ENCODE measurements at regions not wholly inside any gene's neighbourhood (a gene's known extent, or its start where the extent isn't known, plus 50 kb on each side); places are given as distances from the start of the nearest gene placed in this dataset.

DNA sequence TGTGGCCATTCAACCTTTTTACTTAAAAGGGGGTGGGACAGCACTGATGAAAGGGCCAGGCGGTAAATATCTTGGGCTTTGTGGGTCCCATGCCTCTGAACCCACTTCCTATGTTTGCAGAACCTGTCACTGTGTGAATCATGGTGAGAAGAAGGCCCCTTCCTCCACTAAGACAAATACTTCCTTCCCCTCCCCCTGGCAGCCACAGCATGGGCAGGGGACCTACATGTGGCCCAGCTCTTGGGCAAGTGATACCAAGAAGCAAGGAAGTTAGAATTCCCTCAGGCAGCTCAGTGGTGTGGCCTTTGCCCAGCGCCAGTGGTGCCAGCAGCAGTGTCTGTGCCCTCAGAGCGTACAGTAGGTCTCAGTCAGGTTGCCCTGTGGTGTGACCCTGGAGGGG lies 168.6 kb downstream of the TRIM33 start:
- peak; percentile 55 for DNase-seq

GRCh38 chr1:114341856-114342255 lies 169.1 kb downstream of the TRIM33 start:
- no peak for DNase-seq

DNA sequence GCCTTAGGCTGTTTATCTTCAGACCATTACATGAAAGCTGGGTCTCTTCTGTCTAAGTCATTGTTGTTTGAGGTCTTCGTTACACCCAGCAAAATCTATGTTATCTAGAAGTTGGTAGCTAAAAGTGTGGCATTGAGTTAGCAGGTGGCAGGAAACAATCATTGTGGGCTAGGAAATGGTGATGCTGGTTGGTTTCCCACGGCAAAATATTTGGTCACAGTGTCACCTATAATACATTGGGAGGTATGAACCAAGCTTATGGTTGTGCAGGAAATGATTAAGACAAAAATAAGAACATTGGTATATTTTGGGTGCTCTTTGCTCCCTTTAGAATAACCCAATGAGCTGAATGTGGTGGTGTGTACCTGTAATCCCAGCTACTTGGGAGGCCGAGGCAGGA lies 169.7 kb downstream of the TRIM33 start:
- DNase-seq: peak; percentile 45

DNA sequence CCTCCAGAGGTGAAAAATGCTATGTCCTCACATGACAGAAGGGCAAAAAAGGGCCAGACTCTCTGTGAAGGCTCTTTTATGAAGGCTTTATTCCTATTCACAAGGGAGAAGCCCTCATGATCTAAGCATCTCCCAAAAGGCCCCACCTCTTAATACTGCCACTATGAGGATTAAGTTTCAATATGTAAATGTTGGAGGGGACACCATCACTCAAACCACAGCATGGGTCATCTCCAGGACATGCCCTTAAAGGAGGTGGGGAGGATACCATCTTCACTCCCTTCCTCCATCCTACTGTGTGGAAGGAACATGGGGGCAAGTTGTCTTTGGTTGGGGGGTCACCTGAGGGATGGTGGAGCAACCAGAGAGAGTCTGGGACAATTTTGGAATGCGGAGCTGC lies 170.1 kb downstream of the TRIM33 start:
- DNase-seq: no peak

GRCh38 chr1:114339379-114339778 lies 171.6 kb downstream of the TRIM33 start:
- DNase-seq: no peak

DNA sequence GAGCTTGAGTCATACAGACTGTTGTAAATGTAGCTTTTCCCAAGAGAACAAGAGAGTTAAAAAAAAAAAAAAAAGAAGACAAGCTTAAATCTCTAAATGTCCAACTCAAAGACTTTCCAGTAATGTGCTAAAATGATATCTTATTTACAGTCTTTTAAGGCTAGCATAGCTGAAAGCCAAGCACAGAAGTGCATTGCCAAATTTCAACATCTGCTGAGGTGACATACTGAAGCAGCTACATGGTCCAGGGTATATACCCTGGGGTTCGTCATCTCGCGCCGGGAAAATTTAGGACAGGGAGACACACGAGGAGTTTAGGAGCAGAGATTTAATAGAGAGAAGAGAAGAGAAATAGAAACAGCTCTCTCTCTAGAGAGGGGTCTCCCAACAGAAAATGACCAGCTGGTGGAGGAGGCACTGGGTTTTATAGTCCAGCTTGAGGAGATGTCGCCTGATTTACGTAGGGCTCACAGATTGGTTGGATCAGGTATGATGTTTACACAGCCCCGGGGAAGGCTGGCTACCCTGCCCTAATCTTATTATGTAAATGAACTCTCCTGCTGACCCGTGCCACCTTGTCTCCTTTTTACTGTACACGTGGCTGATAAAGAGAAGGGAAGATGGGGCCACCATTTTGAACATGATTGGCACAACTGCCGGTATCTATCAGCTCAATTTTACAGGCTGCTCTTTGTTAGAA lies 172.7 kb downstream of the TRIM33 start:
- no peak for DNase-seq

DNA sequence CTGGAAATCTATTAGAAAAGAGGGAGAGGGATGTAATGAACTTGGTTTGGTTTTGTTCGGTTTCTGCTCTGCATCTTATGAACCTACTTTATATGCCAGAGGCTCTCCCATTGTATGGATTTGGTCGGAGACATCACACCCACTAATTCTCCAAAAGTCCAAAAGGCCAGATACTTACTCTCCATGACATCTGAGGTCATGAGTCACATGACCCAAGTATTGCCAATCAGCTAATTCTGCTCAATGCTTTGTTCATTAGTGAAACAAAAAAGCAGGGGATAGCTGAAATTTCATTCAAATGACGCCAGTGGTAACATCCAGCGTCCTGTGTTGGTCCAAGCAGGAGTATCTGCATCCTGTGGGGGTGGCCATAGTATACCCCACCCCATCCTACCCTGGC lies 173.6 kb downstream of the TRIM33 start:
- DNase-seq: no peak

- no peak for DNase-seq
These were observed 174.6 kb downstream of the TRIM33 start for GRCh38 chr1:114336360-114336759.

GRCh38 chr1:114335273-114335672 lies 175.7 kb downstream of the TRIM33 start:
- no peak for DNase-seq

GRCh38 chr1:114334297-114334696 lies 176.7 kb downstream of the TRIM33 start:
- DNase-seq: no peak

- DNase-seq: no peak
These were observed 177.3 kb downstream of the TRIM33 start for GRCh38 chr1:114333690-114334089.

DNA sequence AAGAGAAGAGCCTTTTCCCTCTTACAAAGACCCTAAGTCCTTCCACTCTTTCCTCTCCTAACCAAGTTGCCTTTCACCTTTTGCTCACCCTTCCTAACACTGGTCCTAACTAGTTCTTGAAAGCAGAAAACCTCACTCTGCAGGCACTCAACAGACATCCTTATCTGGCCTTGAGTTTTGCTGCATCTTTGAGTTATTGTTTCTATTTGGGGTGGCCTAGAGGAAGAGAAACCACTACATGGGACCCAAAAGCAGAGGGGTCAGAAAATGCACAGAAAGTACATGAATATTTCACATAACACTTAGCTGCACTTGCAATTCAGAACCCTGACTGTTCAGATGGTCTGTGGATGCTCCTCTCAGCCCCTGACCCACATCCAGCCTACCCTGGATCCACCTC lies 178.3 kb upstream of the SYT6 start:
- no peak for DNase-seq

- DNase-seq: no peak
These were observed 176.8 kb upstream of the SYT6 start for GRCh38 chr1:114330451-114330983.

GRCh38 chr1:114328361-114328904 lies 174.8 kb upstream of the SYT6 start:
- no peak for DNase-seq

DNA sequence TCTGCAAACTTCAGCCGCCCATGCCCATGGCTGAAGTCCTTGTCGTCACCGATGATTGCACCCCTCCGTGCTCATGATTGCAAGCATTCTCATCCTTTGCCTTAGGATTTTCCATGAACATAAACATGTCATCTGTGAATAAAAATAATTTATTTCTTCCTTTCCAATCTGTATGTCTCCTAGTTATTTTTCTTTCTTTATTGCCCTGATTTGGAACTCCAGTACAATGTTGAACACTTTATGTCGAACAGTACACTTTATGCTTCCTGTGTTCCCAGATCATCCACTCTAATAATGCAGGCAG lies 170.9 kb upstream of the SYT6 start:
- no peak for DNase-seq

DNA sequence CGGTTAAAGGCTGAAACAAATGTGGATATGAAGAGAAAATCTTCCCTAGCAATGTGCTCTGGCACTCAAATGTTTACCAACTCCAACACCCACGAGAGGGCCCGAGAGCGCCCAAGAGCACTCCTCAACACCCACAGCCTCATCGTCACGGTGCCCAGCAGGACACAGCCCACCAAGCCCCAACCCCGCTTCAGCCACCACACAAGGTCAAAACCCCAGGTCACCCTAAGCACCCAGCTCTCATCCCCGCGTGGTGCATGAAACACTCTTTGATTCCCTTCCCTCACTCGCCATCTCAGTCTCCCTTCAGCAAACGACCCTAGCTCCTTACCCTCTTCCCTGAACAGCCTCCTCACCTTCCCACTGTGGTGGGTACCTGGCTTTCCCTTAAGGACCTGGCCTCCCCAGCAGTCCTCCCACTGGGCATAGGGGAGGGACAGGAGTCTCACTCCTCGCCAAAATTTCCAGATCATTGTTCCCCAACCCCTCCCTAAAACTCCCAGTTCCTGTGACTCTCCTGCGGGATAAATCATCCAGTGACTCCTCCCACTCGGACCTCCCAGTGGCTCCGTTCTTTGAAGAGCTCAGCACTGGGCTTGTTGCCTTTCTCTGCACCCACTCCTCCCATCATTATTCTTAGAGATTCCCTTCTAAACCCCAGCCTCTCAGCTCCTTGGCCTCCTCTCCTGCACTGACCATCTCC lies 170.4 kb upstream of the SYT6 start:
- DNase-seq: no peak

DNA sequence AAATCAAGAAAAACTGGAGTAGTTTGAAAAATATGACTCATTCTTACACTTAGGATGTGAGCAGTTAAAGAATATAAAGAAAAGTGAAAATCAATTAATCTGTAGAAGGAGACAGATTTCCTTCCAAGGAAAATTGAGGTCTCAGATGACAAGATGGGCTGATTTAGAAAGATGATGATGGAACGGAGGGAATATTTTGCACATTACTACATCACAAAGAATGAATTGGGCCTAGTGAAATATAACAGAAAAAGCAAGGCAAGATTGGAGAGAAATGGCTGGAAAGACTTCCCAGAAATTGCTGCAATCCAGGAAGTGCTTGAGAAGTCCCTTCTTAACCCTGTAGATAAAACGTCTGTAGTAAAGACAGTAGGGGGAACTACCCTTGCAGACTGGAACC lies 169.1 kb upstream of the SYT6 start:
- no peak for DNase-seq

- DNase-seq: no peak
These were observed 168.5 kb upstream of the SYT6 start for GRCh38 chr1:114322207-114322606.

DNA sequence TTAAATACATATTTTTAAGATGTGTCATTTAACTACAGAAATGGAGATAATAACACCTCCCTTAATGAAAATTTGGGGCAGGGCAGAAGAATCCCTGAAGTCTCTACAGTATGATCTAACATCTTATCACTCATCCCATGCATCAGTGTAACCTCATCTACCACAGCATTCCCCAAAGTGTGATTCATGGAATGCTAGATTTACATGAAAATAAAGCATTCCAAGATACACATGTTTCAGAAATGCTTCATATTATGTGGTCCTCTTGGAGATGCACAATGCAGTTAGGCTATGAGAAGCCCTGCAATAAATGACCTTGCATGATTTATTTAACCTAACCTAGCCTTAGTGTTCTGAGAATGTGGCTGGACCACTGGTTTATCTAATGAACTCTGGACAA lies 166.9 kb upstream of the SYT6 start:
- DNase-seq: no peak

GRCh38 chr1:114319418-114319817 lies 165.7 kb upstream of the SYT6 start:
- no peak for DNase-seq

DNA sequence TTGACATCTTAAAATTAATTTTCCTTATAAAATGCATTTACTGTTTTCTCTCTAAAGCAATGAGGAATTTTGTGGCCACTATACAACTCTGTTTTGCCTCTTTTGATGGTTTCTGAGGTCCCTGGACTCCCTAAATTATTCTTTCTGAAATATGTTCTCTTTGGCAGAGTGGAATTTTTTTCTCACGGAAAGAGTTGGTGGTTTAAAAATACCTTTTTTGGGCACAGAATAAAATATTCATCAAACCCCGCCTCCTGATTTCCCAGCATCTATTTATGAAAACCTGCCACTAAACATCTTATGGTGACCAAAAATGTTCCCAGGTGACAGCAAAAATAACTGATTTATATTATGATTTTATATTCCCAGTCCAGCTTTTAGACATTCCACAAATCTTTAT lies 165.3 kb upstream of the SYT6 start:
- DNase-seq: no peak

DNA sequence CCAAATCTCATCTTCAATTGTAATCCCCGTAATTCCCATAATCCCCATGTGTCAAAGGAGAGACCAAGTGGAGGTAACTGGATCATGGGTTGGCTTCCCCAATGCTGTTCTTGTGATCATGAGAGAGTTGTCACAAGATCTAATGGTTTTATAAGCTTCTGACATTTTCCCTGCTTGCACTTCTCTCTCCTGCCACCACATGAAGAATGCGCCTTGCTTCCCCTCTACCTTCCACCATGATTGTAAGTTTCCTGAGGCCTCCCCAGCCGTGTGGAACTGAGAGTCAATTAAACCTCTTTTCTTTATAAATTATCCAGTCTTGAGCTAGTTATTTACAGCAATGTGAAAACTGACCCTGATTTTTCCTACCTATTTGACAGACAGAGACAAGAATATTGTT lies 162.5 kb upstream of the SYT6 start:
- DNase-seq: no peak

DNA sequence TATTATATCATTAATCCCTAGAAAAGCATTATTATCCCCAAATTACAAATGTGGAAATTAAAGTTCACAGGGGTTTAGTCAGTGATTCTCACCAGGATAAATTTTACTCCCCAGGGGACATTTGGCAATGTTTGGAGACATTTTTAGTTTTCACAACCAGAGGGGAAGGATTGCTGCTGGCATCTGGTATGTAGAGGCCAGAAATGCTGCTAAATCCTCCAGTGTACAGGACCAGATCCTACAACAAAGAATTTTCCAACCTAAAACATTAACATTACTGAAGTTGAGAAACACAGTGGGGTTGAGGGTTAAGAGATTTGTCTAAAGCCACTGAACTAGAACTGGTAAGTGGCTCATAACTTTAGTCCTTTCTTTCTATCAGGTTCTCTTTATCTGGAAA lies 162.0 kb upstream of the SYT6 start:
- no peak for DNase-seq

DNA sequence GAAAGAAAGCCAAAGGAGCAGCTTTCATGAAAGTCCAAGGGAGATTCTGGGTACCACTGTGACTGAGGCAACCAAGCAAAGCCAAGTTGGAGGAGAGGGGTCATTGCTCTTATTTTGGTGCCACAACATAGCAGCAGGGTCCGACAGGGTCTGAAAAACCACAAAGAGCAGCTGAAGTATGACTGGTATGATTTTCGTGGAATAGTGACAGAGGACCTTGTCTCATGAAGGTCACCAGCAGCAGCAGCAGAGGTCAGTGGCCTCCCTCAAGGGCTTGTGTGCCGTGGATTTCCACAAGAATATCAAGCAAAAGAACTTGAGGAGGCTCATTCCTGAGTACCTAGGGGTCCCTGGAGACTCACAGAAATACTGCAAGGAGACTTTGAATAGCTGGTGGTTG lies 160.9 kb upstream of the SYT6 start:
- DNase-seq: no peak

DNA sequence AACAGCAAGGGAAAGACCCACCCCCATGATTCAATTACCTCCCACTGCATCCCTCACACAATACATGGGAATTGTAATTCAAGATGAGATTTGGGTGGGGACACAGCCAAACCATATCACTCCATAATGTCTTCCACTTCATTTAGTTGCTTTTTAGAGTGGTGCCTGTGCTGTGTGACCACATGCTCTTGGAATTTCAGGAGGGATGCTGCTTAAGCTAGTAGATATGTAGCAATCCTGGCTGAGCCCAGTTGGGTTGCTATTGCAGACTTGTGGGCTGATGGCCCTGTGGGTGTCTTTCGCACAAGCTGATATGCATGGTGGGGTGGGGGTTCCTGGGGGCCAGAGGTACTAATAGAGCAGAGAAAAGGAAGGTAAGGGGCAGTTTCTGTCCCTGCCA lies 160.4 kb upstream of the SYT6 start:
- DNase-seq: no peak
